Fibroblast of lung (primary cell): ENCODE measurements at regions not wholly inside any gene's neighbourhood (a gene's known extent, or its start where the extent isn't known, plus 50 kb on each side); places are given as distances from the start of the nearest gene placed in this dataset.
"Not testable (repeated sequence)": the region's sequence is repeated elsewhere in the genome, so short reads cannot be mapped to it uniquely, and the experiment has no call there.

Experiments
- DNase-seq, 2 donors: peaks; one replicate each; pipeline versions ENCODE4 v3.0.0 to v3.0.0-alpha.2; 2010; ENCODE audit warnings: low read depth in 2 of 2
- H2AFZ ChIP-seq: 2 replicates; pipeline ENCODE4 v1.5.1; 2012; ENCODE audit warnings: low read length, control low read depth, inconsistent platforms
- H3K27ac ChIP-seq: 2 replicates; pipeline ENCODE4 v1.5.1; 2011; ENCODE audit warnings: low read length, control low read depth; ENCODE audit not compliant: insufficient read depth
- H3K27me3 ChIP-seq: 2 replicates; pipeline ENCODE4 v1.5.1; 2011; ENCODE audit warnings: mild to moderate bottlenecking, low read length; ENCODE audit not compliant: control insufficient read depth, insufficient read depth
- H3K36me3 ChIP-seq: 2 replicates; pipeline ENCODE4 v1.5.1; 2011; ENCODE audit warnings: low read length; ENCODE audit not compliant: control insufficient read depth, insufficient read depth
- H3K4me1 ChIP-seq: 2 replicates; pipeline ENCODE4 v1.5.1; 2011; ENCODE audit warnings: low read length; ENCODE audit not compliant: control insufficient read depth, insufficient read depth; ENCODE audit errors: extremely low read depth
- H3K4me2 ChIP-seq: 2 replicates; pipeline ENCODE4 v1.5.1; 2011; ENCODE audit warnings: low read length, control low read depth; ENCODE audit not compliant: insufficient read depth; ENCODE audit errors: extremely low read depth
- H3K4me3 ChIP-seq, 4 experiments: fragments of 200-600 bp in 1 of 4; sonication (generic) in 1 of 4; replicated peaks in 1 of 4; 2 replicates each; pipeline ENCODE4 v1.5.1; 2011 to 2016; ENCODE audit warnings: low read length in 4 of 4, low read depth in 3 of 4, mild to moderate bottlenecking in 3 of 4, control low read depth in 2 of 4, inconsistent platforms in 1 of 4, mixed read lengths in 1 of 4; ENCODE audit not compliant: insufficient read depth in 1 of 4; ENCODE audit errors: control extremely low read depth in 1 of 4
- H3K79me2 ChIP-seq: 2 replicates; pipeline ENCODE4 v1.5.1; 2012; ENCODE audit warnings: mild to moderate bottlenecking, low read length, inconsistent platforms; ENCODE audit not compliant: control insufficient read depth, insufficient read depth
- H3K9ac ChIP-seq: 2 replicates; pipeline ENCODE4 v1.5.1; 2011; ENCODE audit warnings: mild to moderate bottlenecking, low read length, control low read depth; ENCODE audit not compliant: insufficient read depth
- H3K9me3 ChIP-seq: 2 replicates; pipeline ENCODE4 v1.5.1; 2012; ENCODE audit warnings: low read depth, low read length; ENCODE audit not compliant: control insufficient read depth, insufficient read depth
- H4K20me1 ChIP-seq: 2 replicates; pipeline ENCODE4 v1.5.1; 2011; ENCODE audit warnings: low read length; ENCODE audit not compliant: control insufficient read depth, insufficient read depth; ENCODE audit errors: extremely low read depth
- EZH2 ChIP-seq: IDR thresholded peaks from 2 replicates; pipeline ENCODE4 v1.5.1; 2012; ENCODE audit warnings: low read length, control low read depth, mild to moderate bottlenecking; ENCODE audit errors: missing control alignments
- TF ChIP-seq, protein P1 (sequence below), 2 donors: IDR thresholded peaks in 1 of 2; conservative IDR thresholded peaks in 1 of 2; 1 replicate in 1 of 2; 2 replicates in 1 of 2; pipeline ENCODE4 v1.5.1; 2011 to 2012; ENCODE audit warnings: low read length in 2 of 2, control low read depth in 1 of 2, inconsistent platforms in 1 of 2, low read depth in 1 of 2, mild to moderate bottlenecking in 1 of 2

DNA sequence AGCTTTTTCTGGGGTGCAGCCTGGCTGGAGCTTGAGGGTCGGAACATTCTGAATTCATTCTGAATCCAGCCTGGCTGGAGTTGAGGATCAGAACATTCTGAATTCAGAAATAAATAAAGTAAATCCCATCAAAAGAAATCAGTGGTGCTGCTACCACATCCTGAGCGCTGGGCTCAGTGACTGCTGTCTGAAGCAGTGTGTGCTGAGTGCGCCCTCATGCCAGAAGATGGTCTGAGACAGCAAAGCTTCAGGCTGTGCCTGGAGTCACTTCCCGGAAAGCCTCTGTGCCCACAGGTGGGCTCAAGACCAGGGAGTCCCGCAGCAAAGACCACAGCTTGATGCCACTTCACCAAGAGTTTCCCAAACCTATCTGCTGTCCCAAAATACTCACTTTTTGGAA is 187.9 kb downstream of the VAPA start:
- Histone ChIP-seq H2AFZ (no peak overlapping the region), H3K9ac (no peak overlapping the region), H3K79me2 (no peaks in the 10 kb centered on the region), H3K4me3 (no peak overlapping the region), H4K20me1 (no peaks in the 10 kb centered on the region), H3K36me3 (no peaks in the 10 kb centered on the region), H3K4me1 (no peaks in the 10 kb centered on the region), H3K27me3 (no peaks in the 10 kb centered on the region), H3K4me2 (no peak overlapping the region), H3K27ac (no peak overlapping the region), H3K9me3 (no peaks in the 10 kb centered on the region)
- TF ChIP-seq EZH2, result no peak
- TF ChIP-seq, protein P1, sequence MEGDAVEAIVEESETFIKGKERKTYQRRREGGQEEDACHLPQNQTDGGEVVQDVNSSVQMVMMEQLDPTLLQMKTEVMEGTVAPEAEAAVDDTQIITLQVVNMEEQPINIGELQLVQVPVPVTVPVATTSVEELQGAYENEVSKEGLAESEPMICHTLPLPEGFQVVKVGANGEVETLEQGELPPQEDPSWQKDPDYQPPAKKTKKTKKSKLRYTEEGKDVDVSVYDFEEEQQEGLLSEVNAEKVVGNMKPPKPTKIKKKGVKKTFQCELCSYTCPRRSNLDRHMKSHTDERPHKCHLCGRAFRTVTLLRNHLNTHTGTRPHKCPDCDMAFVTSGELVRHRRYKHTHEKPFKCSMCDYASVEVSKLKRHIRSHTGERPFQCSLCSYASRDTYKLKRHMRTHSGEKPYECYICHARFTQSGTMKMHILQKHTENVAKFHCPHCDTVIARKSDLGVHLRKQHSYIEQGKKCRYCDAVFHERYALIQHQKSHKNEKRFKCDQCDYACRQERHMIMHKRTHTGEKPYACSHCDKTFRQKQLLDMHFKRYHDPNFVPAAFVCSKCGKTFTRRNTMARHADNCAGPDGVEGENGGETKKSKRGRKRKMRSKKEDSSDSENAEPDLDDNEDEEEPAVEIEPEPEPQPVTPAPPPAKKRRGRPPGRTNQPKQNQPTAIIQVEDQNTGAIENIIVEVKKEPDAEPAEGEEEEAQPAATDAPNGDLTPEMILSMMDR (conservative IDR thresholded peaks at IDR 0.05 in 1 of 2, IDR thresholded peaks at IDR 0.05 in 1 of 2; ENCODE audit: low read depth in 1 of 2, low read length in 2 of 2), result no peak
- no peak for DNase-seq

DNA sequence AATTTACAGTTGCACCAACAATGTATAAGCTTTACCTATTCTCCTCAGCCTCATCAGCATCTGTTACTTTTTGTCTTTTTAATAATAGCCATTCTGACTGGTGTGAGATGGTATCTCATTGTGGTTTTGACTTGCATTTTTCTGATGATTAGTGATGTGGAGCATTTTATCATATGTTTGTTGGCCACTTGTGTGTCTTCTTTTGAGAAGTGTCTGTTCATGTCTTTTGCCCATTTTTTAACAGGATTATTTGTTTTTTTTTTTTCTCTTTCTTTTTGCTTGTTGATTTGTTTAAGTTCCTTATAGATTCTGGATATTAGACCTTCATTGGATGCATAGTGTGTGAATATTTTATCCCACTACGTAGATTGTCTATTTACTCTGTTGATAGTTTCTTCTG is 191.3 kb downstream of the VAPA start:
- H3K9me3 ChIP-seq, H3K9ac ChIP-seq, H2AFZ ChIP-seq, H3K27ac ChIP-seq, H4K20me1 ChIP-seq, H3K4me2 ChIP-seq, H3K27me3 ChIP-seq, DNase-seq, H3K4me1 ChIP-seq, H3K4me3 ChIP-seq, H3K79me2 ChIP-seq, H3K36me3 ChIP-seq: not testable (repeated sequence)

DNA sequence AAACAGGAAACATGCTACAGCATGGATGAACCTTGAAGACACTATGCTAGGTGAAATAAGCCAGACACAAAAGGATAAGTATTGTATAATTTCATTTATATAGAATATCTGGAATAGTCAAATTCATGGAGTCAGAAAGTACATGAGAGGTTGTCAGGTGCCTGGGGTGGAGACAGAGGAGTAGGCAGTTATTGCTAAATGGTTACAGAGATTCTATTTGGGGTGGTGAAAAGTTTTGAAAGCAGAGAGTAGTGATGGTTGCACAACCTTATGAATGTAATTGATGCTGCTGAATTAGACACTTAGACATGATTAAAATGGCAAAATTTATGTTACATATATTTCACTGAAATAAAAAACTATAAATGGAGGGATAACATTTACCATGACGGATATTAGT is 197.4 kb downstream of the VAPA start:
- no peak for TF ChIP-seq EZH2
- TF ChIP-seq, protein P1 (conservative IDR thresholded peaks at IDR 0.05 in 1 of 2, IDR thresholded peaks at IDR 0.05 in 1 of 2; ENCODE audit: low read depth in 1 of 2, low read length in 2 of 2), result no peak
- Histone ChIP-seq H4K20me1 (no peaks in the 10 kb centered on the region), H3K4me3 (no peak overlapping the region), H3K9ac (no peak overlapping the region), H3K4me1 (no peaks in the 10 kb centered on the region), H3K36me3 (no peaks in the 10 kb centered on the region), H2AFZ (no peak overlapping the region), H3K9me3 (no peaks in the 10 kb centered on the region), H3K27ac (no peak overlapping the region), H3K4me2 (no peak overlapping the region), H3K79me2 (no peaks in the 10 kb centered on the region), H3K27me3 (peaks cover 4% of the 10 kb centered on the region)
- no peak for DNase-seq

DNA sequence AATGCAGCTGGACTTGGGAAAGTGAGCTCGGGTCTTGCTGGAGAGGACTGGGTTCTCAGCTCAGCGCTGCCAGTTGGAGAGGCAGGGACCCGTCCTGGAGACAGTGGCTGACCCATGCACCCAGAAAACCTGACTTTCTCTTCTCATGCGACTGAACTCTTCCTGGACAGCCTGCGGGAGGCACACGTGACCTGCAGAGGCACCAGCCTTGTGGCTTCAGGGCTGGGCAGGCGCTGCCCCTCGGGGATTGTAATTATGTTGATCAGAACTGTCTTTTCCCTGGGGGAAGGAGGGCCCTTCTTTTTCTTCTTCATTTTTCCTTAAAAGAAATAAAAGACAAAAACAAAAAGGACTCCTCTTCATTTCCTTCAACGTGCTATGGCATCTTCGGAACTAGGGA is 198.1 kb downstream of the VAPA start:
- no peak overlapping the region for H3K4me2 ChIP-seq
- no peak for TF ChIP-seq EZH2
- TF ChIP-seq, protein P1 (conservative IDR thresholded peaks at IDR 0.05 in 1 of 2, IDR thresholded peaks at IDR 0.05 in 1 of 2; ENCODE audit: low read depth in 1 of 2, low read length in 2 of 2), result no peak
- H3K27ac ChIP-seq, result no peak overlapping the region
- H3K27me3 ChIP-seq, result peaks cover 4% of the 10 kb centered on the region
- DNase-seq, result no peak
- H3K9ac ChIP-seq, result no peak overlapping the region
- H3K4me3 ChIP-seq, result no peak overlapping the region
- H3K79me2 ChIP-seq, result no peaks in the 10 kb centered on the region
- H3K4me1 ChIP-seq, result no peaks in the 10 kb centered on the region
- H3K9me3 ChIP-seq, result no peaks in the 10 kb centered on the region
- H2AFZ ChIP-seq, result no peak overlapping the region
- H4K20me1 ChIP-seq, result no peaks in the 10 kb centered on the region
- no peaks in the 10 kb centered on the region for H3K36me3 ChIP-seq
